NCI-H1694 treated with DMSO at 0.1 percent for 48 hours (cell line): ENCODE measurements at regions not wholly inside any gene's neighbourhood (a gene's known extent, or its start where the extent isn't known, plus 50 kb on each side); places are given as distances from the start of the nearest gene placed in this dataset.
A peak's percentile ranks its signal among the peaks of the same experiment; 100 is the strongest.

Experiments
- DNase-seq: peaks from one replicate; lab custom pipeline; 2025; lab: John Stamatoyannopoulos, UW

- DNase-seq, result no peak
Observed at GRCh38 chr7:16978358-16979244, 96.8 kb upstream of the AGR3 start.

GRCh38 chr7:16980539-16980938 is 98.8 kb upstream of the AGR3 start:
- DNase-seq, result no peak

GRCh38 chr7:16982640-16983350 is 101.0 kb upstream of the AGR3 start:
- peak; percentile 45 for DNase-seq

- no peak for DNase-seq
Observed at GRCh38 chr7:16984375-16984774, 102.6 kb upstream of the AGR3 start.

- DNase-seq, result no peak
Observed at GRCh38 chr7:16985621-16986020, 103.8 kb upstream of the AGR3 start.

- no peak for DNase-seq
Observed at GRCh38 chr7:16986755-16987154, 105.0 kb upstream of the AGR3 start.

GRCh38 chr7:16989811-16990413 is 108.1 kb upstream of the AGR3 start:
- DNase-seq, result no peak

GRCh38 chr7:16991551-16991950 is 109.8 kb upstream of the AGR3 start:
- DNase-seq, result no peak

- DNase-seq, result no peak
Observed at GRCh38 chr7:16993543-16993942, 111.8 kb upstream of the AGR3 start.

- DNase-seq, result no peak
Observed at GRCh38 chr7:16998481-16999051, 116.8 kb upstream of the AGR3 start.

GRCh38 chr7:16999541-17000267 is 117.9 kb upstream of the AGR3 start:
- DNase-seq, result no peak

GRCh38 chr7:17005271-17005670 is 123.5 kb upstream of the AGR3 start:
- DNase-seq, result no peak

GRCh38 chr7:17007841-17008240 is 126.1 kb upstream of the AGR3 start:
- DNase-seq, result no peak

GRCh38 chr7:17009007-17009719 is 127.4 kb upstream of the AGR3 start:
- no peak for DNase-seq

- DNase-seq, result no peak
Observed at GRCh38 chr7:17009933-17010332, 128.2 kb upstream of the AGR3 start.

GRCh38 chr7:17010637-17011300 is 129.0 kb upstream of the AGR3 start:
- DNase-seq, result no peak

- DNase-seq, result no peak
Observed at GRCh38 chr7:17013204-17013603, 131.4 kb upstream of the AGR3 start.

GRCh38 chr7:17014686-17015085 is 132.9 kb upstream of the AGR3 start:
- DNase-seq, result no peak

- DNase-seq, result no peak
Observed at GRCh38 chr7:17015598-17016031, 133.8 kb upstream of the AGR3 start.

- DNase-seq, result no peak
Observed at GRCh38 chr7:17016402-17017010, 134.7 kb upstream of the AGR3 start.
